Osteocyte (in vitro differentiated cells): ENCODE measurements at regions not wholly inside any gene's neighbourhood (a gene's known extent, or its start where the extent isn't known, plus 50 kb on each side); places are given as distances from the start of the nearest gene placed in this dataset.

Source experiments
- DNase-seq: peaks from one replicate; pipeline ENCODE4 v3.0.0; 2021; ENCODE audit warnings: mixed read lengths; ENCODE audit not compliant: unreplicated experiment; ENCODE audit errors: extremely low spot score
- H3K27ac Mint-ChIP-seq: one replicate; pipeline ENCODE4 v1.8.0; 2021; ENCODE audit warnings: mild to moderate bottlenecking, mixed read lengths; ENCODE audit not compliant: unreplicated experiment
- H3K27me3 Mint-ChIP-seq: one replicate; pipeline ENCODE4 v1.8.0; 2021; ENCODE audit warnings: mixed read lengths; ENCODE audit not compliant: unreplicated experiment
- H3K36me3 Mint-ChIP-seq: one replicate; pipeline ENCODE4 v1.8.0; 2021; ENCODE audit warnings: mixed read lengths; ENCODE audit not compliant: unreplicated experiment
- H3K4me1 Mint-ChIP-seq: one replicate; pipeline ENCODE4 v1.8.0; 2021; ENCODE audit warnings: mixed read lengths; ENCODE audit not compliant: unreplicated experiment
- H3K4me3 Mint-ChIP-seq: one replicate; pipeline ENCODE4 v1.8.0; 2021; ENCODE audit warnings: mild to moderate bottlenecking, moderate library complexity, mixed read lengths; ENCODE audit not compliant: unreplicated experiment
- H3K9me3 Mint-ChIP-seq: one replicate; pipeline ENCODE4 v1.8.0; 2021; ENCODE audit warnings: mixed read lengths; ENCODE audit not compliant: unreplicated experiment
- CTCF ChIP-seq: fragments of 200-600 bp; sonication (generic); IDR thresholded peaks from 2 replicates; pipeline ENCODE4 v1.5.0; 2021; ENCODE audit warnings: antibody characterized with exemption, mild to moderate bottlenecking, moderate library complexity

- DNase-seq, result no peak
- Mint-ChIP-seq H3K27ac (no peak overlapping the region), H3K9me3 (no peaks in the 10 kb centered on the region), H3K36me3 (no peaks in the 10 kb centered on the region), H3K4me3 (no peak overlapping the region), H3K27me3 (peaks cover 21% of the 10 kb centered on the region), H3K4me1 (peaks cover 4% of the 10 kb centered on the region)
- no peak for TF ChIP-seq CTCF
Observed at GRCh38 chr10:90674928-90675327, 182.9 kb downstream of the HTR7 start.

DNA sequence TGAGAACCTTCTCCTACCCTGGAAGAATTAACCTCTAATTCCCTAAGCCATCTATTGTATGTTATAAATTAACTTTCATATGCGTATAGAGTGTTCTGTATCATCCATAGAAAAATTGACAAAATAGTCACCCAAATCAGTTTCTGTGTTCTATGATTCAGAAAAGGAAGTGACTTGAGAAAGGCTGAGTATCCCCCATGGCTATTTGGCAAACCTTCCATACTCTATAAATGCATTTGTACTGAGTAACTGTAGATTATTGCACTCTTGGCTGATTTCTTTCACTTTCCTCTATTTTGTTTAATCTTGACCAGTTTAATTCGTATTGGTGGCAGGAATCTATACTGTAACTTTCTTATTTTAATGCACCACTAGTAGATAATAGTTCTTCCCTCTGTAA lies 182.2 kb downstream of the HTR7 start:
- no peak for DNase-seq

More for the DNA sequence above, 182.2 kb downstream of the HTR7 start:
- no peaks in the 10 kb centered on the region for H3K36me3 Mint-ChIP-seq
- peaks cover 15% of the 10 kb centered on the region for H3K27me3 Mint-ChIP-seq
- peaks cover 4% of the 10 kb centered on the region for H3K4me1 Mint-ChIP-seq
- no peak overlapping the region for H3K4me3 Mint-ChIP-seq
- H3K9me3 Mint-ChIP-seq, result no peaks in the 10 kb centered on the region
- H3K27ac Mint-ChIP-seq, result no peak overlapping the region
- no peak for TF ChIP-seq CTCF
